ENCODE measurements at regions not wholly inside any gene's neighbourhood (a gene's known extent, or its start where the extent isn't known, plus 50 kb on each side); places are given as distances from the start of the nearest gene placed in this dataset.

DNA sequence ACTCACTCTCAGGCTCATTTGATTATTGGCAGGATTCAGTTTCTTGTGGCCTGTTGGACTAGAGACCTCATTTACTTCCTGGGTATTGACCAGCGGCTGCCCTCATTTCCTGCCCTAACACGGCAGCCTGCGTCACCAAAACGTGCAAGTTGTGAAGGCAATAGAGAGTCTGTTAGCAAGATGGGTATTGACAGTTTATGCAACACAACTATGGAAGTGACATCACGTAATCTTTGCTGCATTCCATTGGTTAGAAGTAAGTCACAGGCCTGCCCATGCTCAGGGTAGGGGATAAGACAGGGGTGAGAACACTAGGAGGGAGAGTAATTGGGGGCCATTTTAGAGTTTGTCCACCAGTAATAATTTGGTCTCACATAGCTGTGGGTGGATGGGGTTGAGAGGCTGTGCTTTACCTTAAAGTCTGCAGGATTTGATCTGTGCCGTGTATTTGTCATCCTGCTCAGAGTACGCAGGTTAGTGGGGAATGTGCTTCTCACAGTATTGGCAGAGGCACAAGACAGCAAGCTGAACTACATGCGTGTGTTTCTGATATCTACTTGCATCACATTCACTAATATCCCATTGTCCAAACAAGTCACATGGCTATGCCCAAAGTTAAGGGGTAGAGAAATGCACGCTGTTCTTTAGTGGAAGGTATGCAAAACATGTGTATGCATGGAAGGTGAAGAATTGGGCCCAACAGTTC, 83.3 kb downstream of the EDEM1 start:
- no peak overlapping the region for H2AFZ ChIP-seq
- POLR2A ChIA-PET (ENCODE audit: unreplicated experiment): no interaction called here
- intact Hi-C loops (cut with micrococcal nuclease; ENCODE audit: unreplicated experiment): no loop called here

DNA sequence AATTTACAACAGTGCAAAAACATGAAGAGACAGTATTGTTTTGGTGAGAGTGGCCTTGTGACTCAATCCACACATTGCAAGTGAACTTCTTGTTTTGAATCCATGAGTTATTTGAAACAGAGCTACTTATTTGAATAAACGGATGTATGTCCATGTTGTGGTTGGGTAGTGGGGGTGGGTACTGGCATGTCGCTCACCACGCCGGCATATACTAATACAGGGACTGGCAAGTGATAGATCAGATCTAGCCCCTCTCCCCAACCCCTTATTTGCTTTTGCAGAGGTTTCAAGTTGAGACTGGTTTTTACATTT, 83.8 kb downstream of the EDEM1 start:
- POLR2A ChIA-PET (ENCODE audit: unreplicated experiment): no interaction called here
- no TSS peak for BruUV-seq (replicated peaks)
- Histone ChIP-seq H4K20me1 (ENCODE audit: insufficient read depth) (no peaks in the 10 kb centered on the region), H3K9me2 (ENCODE audit: insufficient read depth) (no peaks in the 10 kb centered on the region), H2AFZ (no peak overlapping the region), H3K79me2 (ENCODE audit: low read depth) (no peaks in the 10 kb centered on the region), H3K4me3 (no peak overlapping the region), H3K27ac (no peak overlapping the region), H3F3A (ENCODE audit: insufficient read depth, low read depth) (no peaks in the 10 kb centered on the region), H3K4me2 (no peak overlapping the region), H3K36me3 (ENCODE audit: low read depth) (no peaks in the 10 kb centered on the region), H3K4me1 (replicated peaks; ENCODE audit: insufficient read depth) (no peaks in the 10 kb centered on the region), H3K9me3 (ENCODE audit: insufficient read depth, low read depth) (no peaks in the 10 kb centered on the region), H3K27me3 (ENCODE audit: insufficient read depth, low read depth) (no peaks in the 10 kb centered on the region)
- CTCF ChIA-PET: no interaction called here
- intact Hi-C loops (cut with micrococcal nuclease; ENCODE audit: unreplicated experiment): no loop called here
- no peak for TF ChIP-seq EZH2 (IDR thresholded peaks at IDR 0.05; ENCODE audit: low read depth)
- no peak for TF ChIP-seq CTCF (conservative IDR thresholded peaks at IDR 0.05)
- DNase-seq: no peak

More for the DNA sequence above, 83.3 kb downstream of the EDEM1 start:
- no peak for TF ChIP-seq EZH2 (IDR thresholded peaks at IDR 0.05; ENCODE audit: low read depth)
- no peak for TF ChIP-seq CTCF (conservative IDR thresholded peaks at IDR 0.05)
- Histone ChIP-seq H3K36me3 (ENCODE audit: low read depth) (no peaks in the 10 kb centered on the region), H3K4me3 (no peak overlapping the region), H3K27ac (no peak overlapping the region), H4K20me1 (ENCODE audit: insufficient read depth) (no peaks in the 10 kb centered on the region), H3K9me3 (ENCODE audit: insufficient read depth, low read depth) (no peaks in the 10 kb centered on the region), H3F3A (ENCODE audit: insufficient read depth, low read depth) (no peaks in the 10 kb centered on the region), H3K9me2 (ENCODE audit: insufficient read depth) (no peaks in the 10 kb centered on the region), H3K4me1 (replicated peaks; ENCODE audit: insufficient read depth) (no peaks in the 10 kb centered on the region), H3K4me2 (no peak overlapping the region), H3K79me2 (ENCODE audit: low read depth) (no peaks in the 10 kb centered on the region), H3K27me3 (ENCODE audit: insufficient read depth, low read depth) (no peaks in the 10 kb centered on the region)
- CTCF ChIA-PET: no interaction called here
- no peak for DNase-seq
- BruUV-seq (replicated peaks): no TSS peak

DNA sequence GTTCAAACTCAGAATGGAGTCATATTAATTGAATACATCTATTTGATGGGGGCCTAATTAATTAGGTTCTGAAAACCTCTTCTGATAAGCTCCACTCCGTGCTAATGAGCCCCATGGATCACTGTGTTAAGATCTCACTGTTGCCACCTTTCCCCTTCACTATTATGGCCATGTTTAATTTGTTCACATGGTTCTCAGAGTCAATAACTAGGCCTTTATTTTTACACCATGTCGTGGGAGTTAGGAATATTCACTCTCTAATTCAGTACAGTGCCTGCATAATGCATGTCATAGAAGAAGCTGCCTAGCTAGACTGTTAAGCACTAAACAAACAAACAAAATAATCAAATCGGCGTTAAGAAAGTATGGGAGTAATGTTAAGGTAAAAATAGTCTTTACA, 84.9 kb downstream of the EDEM1 start:
- intact Hi-C loops (cut with micrococcal nuclease; ENCODE audit: unreplicated experiment): no loop called here
- H2AFZ ChIP-seq: no peak overlapping the region
- H3K79me2 ChIP-seq (ENCODE audit: low read depth): no peaks in the 10 kb centered on the region
- no peak overlapping the region for H3K27ac ChIP-seq
- H3K9me2 ChIP-seq (ENCODE audit: insufficient read depth): no peaks in the 10 kb centered on the region
- no peak overlapping the region for H3K4me3 ChIP-seq
- no peaks in the 10 kb centered on the region for H3K27me3 ChIP-seq (ENCODE audit: insufficient read depth, low read depth)
- no peaks in the 10 kb centered on the region for H3K4me1 ChIP-seq (replicated peaks; ENCODE audit: insufficient read depth)
- no peaks in the 10 kb centered on the region for H3K9me3 ChIP-seq (ENCODE audit: insufficient read depth, low read depth)
- H3K4me2 ChIP-seq: no peak overlapping the region
- BruUV-seq (replicated peaks): no TSS peak
- H3F3A ChIP-seq (ENCODE audit: insufficient read depth, low read depth): no peaks in the 10 kb centered on the region
- H3K36me3 ChIP-seq (ENCODE audit: low read depth): no peaks in the 10 kb centered on the region
- DNase-seq: no peak
- ChIA-PET CTCF (no interaction called here), POLR2A (ENCODE audit: unreplicated experiment) (interaction anchor here (0.7 kb wide), 1 partner anchor 9 kb away, joined by 10 read pairs; no protein-coding TSS in a partner anchor)
- TF ChIP-seq EZH2 (IDR thresholded peaks at IDR 0.05; ENCODE audit: low read depth) (no peak), CTCF (conservative IDR thresholded peaks at IDR 0.05) (no peak)
- no peaks in the 10 kb centered on the region for H4K20me1 ChIP-seq (ENCODE audit: insufficient read depth)
